ENCODE measurements at regions not wholly inside any gene's neighbourhood (a gene's known extent, or its start where the extent isn't known, plus 50 kb on each side); places are given as distances from the start of the nearest gene placed in this dataset.
A peak's percentile ranks its signal among the peaks of the same experiment; 100 is the strongest.

DNA sequence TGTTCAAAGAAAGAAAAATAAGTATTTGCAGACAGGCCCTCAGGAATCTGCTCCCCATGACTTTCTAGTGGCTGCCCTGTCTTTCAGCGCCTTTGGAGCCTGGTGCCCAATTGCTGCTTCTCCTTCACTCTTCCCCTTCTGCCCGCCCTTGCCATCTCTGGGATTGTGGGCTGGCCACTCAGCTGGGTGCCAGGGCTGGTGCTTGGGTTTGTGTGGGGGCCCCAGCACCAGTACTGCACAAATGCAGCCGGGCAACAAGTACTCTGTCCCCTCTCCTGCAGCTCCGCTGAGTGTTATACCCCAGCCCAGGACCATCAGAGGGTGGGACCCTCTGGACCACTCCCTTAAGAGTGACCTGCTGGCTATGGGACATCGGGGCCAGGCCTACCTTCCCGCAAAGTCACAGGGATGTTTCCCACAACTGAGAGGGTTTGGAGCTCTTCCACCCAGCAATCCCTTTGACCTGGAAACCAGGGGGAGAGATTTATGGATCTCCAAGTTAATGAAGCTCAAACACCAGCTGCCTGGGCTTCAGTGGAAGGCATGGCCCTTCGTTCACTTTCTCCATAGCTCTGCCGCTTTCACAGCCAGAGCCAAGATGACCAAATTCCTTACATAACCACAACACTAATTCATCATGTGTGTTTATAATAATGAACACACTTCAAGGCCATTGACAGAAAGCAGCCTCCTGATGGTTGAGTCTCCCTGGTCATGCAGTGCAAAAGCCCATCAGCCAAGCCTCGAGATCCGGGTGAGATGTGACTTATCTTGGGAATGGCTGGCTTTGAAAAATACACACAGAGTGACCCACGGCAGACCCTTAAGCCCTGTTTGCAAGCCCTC is 313.9 kb upstream of the ZNF32 start:
- whole genome bisulfite sequencing, 2 experiments (ENCODE audit: extremely low coverage in 1 of 2, insufficient coverage in 1 of 2, insufficient read length in 1 of 2, insufficient replicate concordance in 2 of 2, low coverage in 1 of 2, low lambda C conversion rate in 2 of 2, missing lambda C conversion rate in 1 of 2): 94% methylated on average over 11 of the region's 11 CpGs; no CpG with 5 or more reads in 1 of the 2 experiments
- no peak overlapping the region for H3K27ac ChIP-seq (ENCODE audit: low read depth, low read length)
- H4K20me1 ChIP-seq (replicated peaks in 1 of 2; ENCODE audit: control insufficient read depth in 1 of 2, insufficient read depth in 2 of 2, low read length in 2 of 2): no peaks in the 10 kb centered on the region
- H4K91ac ChIP-seq (replicated peaks; ENCODE audit: insufficient read length, low read length): no peak overlapping the region
- H2AFZ ChIP-seq (ENCODE audit: low read length): no peak overlapping the region
- no peak overlapping the region for H3K18ac ChIP-seq (ENCODE audit: extremely low read depth, low read length)
- no peak overlapping the region for H3K4me2 ChIP-seq (ENCODE audit: insufficient read depth in 1 of 2, low read depth in 2 of 2, low read length in 2 of 2)
- no peaks in the 10 kb centered on the region for H3K23me2 ChIP-seq (ENCODE audit: low read depth, low read length)
- no peak overlapping the region for H3K4me3 ChIP-seq (ENCODE audit: extremely low read depth in 1 of 4, insufficient read depth in 2 of 4, low read depth in 3 of 4, low read length in 4 of 4)
- no peak overlapping the region for H3K4ac ChIP-seq (replicated peaks; ENCODE audit: insufficient read length, low read depth, low read length)
- no peak overlapping the region for H3K23ac ChIP-seq (ENCODE audit: insufficient read length)
- no peak overlapping the region for H3K14ac ChIP-seq (ENCODE audit: insufficient read length)
- no peaks in the 10 kb centered on the region for H3K79me1 ChIP-seq (ENCODE audit: low read depth, low read length)
- no peak overlapping the region for H3K9ac ChIP-seq (replicated peaks in 1 of 4; ENCODE audit: extremely low read depth in 1 of 4, low read depth in 3 of 4, low read length in 3 of 4)
- H3K9me3 ChIP-seq (ENCODE audit: insufficient read depth in 2 of 2, low read depth in 1 of 2, low read length in 1 of 2): no peaks in the 10 kb centered on the region
- DNase-seq (ENCODE audit: low read depth in 1 of 2, low spot score in 2 of 2) (peak in 1 of 2 experiments; percentile 22), FAIRE-seq (no peak)
- no peaks in the 10 kb centered on the region for H3K36me3 ChIP-seq (ENCODE audit: control insufficient read depth in 2 of 4, insufficient read depth in 4 of 4, low read length in 3 of 4)
- no peak overlapping the region for H4K8ac ChIP-seq (ENCODE audit: extremely low read depth, insufficient read depth, low read length)
- no peak overlapping the region for H4K5ac ChIP-seq (ENCODE audit: insufficient read length, low read depth, low read length)
- no peak overlapping the region for H2BK120ac ChIP-seq (replicated peaks; ENCODE audit: low read depth, low read length)
- ChIA-PET POLR2A (ENCODE audit: partially characterized antibody) (no interaction called here), CTCF (ENCODE audit: partially characterized antibody) (interaction anchor here (1.6 kb wide), 1 partner anchor 98 kb away, joined by 3 read pairs; no protein-coding TSS in a partner anchor)
- no peak overlapping the region for H2BK5ac ChIP-seq (ENCODE audit: low read depth, low read length)
- H3K79me2 ChIP-seq (ENCODE audit: control insufficient read depth in 1 of 2, insufficient read depth in 2 of 2, low read length in 2 of 2): no peaks in the 10 kb centered on the region
- H2BK20ac ChIP-seq (ENCODE audit: low read length): no peak overlapping the region
- no peak overlapping the region for H2BK12ac ChIP-seq (ENCODE audit: low read depth, low read length)
- H3K4me1 ChIP-seq (replicated peaks in 1 of 4; ENCODE audit: control insufficient read depth in 3 of 4, insufficient read depth in 4 of 4, low read length in 3 of 4): no peaks in the 10 kb centered on the region
- H2AK5ac ChIP-seq (ENCODE audit: low read depth, low read length): no peak overlapping the region
- no peak overlapping the region for H2BK15ac ChIP-seq (ENCODE audit: low read length)
- H3K27me3 ChIP-seq (replicated peaks in 1 of 4; ENCODE audit: control insufficient read depth in 3 of 4, extremely low read depth in 1 of 4, insufficient read depth in 3 of 4, low read length in 3 of 4): no peaks in the 10 kb centered on the region
- TF ChIP-seq TAF7 (optimal IDR thresholded peaks at IDR 0.05; ENCODE audit: borderline replicate concordance, low read depth, low read length) (no peak), SAP30 (IDR thresholded peaks at IDR 0.05; ENCODE audit: insufficient read depth, insufficient replicate concordance, low read length) (no peak), YY1 (IDR thresholded peaks at IDR 0.05; ENCODE audit: low read depth, low read length) (no peak)
- TF ChIP-seq, protein P1, sequence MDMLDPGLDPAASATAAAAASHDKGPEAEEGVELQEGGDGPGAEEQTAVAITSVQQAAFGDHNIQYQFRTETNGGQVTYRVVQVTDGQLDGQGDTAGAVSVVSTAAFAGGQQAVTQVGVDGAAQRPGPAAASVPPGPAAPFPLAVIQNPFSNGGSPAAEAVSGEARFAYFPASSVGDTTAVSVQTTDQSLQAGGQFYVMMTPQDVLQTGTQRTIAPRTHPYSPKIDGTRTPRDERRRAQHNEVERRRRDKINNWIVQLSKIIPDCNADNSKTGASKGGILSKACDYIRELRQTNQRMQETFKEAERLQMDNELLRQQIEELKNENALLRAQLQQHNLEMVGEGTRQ (IDR thresholded peaks at IDR 0.05; ENCODE audit: low read length): no peak
- no peak overlapping the region for H3K56ac ChIP-seq (replicated peaks; ENCODE audit: insufficient read length, low read depth, low read length)

Measured in H1 (cell line).